CD4-positive, alpha-beta T cell (primary cell): ENCODE measurements at regions not wholly inside any gene's neighbourhood (a gene's known extent, or its start where the extent isn't known, plus 50 kb on each side); places are given as distances from the start of the nearest gene placed in this dataset.

Experiments
- ATAC-seq: fragments of 200-7000 bp; cut with Tn5 transposase; one replicate; pipeline ENCODE4 v1.10.0; 2022; ENCODE audit warnings: mild to moderate bottlenecking; ENCODE audit not compliant: poor library complexity
- CTCF ChIA-PET: fragments of 350-600 bp; sonication (Branson Sonifier 250); formaldehyde crosslinking; loops from one replicate; lab custom pipeline; 2021; ENCODE audit warnings: antibody characterized with exemption, inconsistent platforms; lab: Charles Lee
- POLR2A ChIA-PET: fragments of 350-600 bp; sonication (Branson Sonifier 250); formaldehyde crosslinking; loops from one replicate; lab custom pipeline; 2021; ENCODE audit warnings: antibody characterized with exemption, inconsistent platforms; lab: Charles Lee
- DNase-seq, 14 experiments: peaks; one replicate each; pipeline ENCODE4 v3.0.0-alpha.2; 2013 to 2020; ENCODE audit warnings: mixed read lengths in 2 of 14
- H3K27ac ChIP-seq, 2 donors: one replicate each; pipeline versions ENCODE4 v1.5.1 to v1.7.0; 2013; ENCODE audit warnings: low read length in 2 of 2, low read depth in 1 of 2, mild to moderate bottlenecking in 1 of 2
- H3K27me3 ChIP-seq, 2 experiments: 1 replicate in 1 of 2; 2 replicates in 1 of 2; pipeline versions ENCODE4 v1.6.1 to v1.7.0; 2013; ENCODE audit warnings: low read length in 2 of 2, control low read depth in 1 of 2, mild to moderate bottlenecking in 1 of 2, moderate library complexity in 1 of 2; ENCODE audit not compliant: insufficient read depth in 2 of 2, control insufficient read depth in 1 of 2
- H3K36me3 ChIP-seq: one replicate; pipeline ENCODE4 v1.6.1; 2013; ENCODE audit warnings: low read length, control low read depth; ENCODE audit not compliant: insufficient read depth
- H3K4me1 ChIP-seq: one replicate; pipeline ENCODE4 v1.6.1; 2013; ENCODE audit warnings: low read length, control low read depth; ENCODE audit not compliant: insufficient read depth
- H3K4me3 ChIP-seq: one replicate; pipeline ENCODE4 v1.5.1; 2013; ENCODE audit warnings: mild to moderate bottlenecking, low read length, moderate library complexity
- H3K9me3 ChIP-seq, 2 experiments: 1 replicate in 1 of 2; 2 replicates in 1 of 2; pipeline versions ENCODE4 v1.6.1 to v1.7.0; 2013; ENCODE audit warnings: low read length in 2 of 2, mild to moderate bottlenecking in 2 of 2, control low read depth in 1 of 2, moderate library complexity in 1 of 2; ENCODE audit not compliant: control insufficient read depth in 1 of 2, insufficient read depth in 1 of 2
- H3K27ac Mint-ChIP-seq: one replicate; pipeline ENCODE4 v1.8.0; 2020; ENCODE audit warnings: mixed read lengths
- H3K27me3 Mint-ChIP-seq: one replicate; pipeline ENCODE4 v1.8.0; 2021; ENCODE audit warnings: mixed read lengths
- H3K36me3 Mint-ChIP-seq: one replicate; pipeline ENCODE4 v1.8.0; 2021; ENCODE audit warnings: low read depth, mixed read lengths
- H3K4me1 Mint-ChIP-seq: one replicate; pipeline ENCODE4 v1.8.0; 2021; ENCODE audit warnings: low read depth, mixed read lengths
- H3K4me3 Mint-ChIP-seq: one replicate; pipeline ENCODE4 v1.8.0; 2020; ENCODE audit warnings: mild to moderate bottlenecking, mixed read lengths
- H3K9me3 Mint-ChIP-seq: one replicate; pipeline ENCODE4 v1.8.0; 2020; ENCODE audit warnings: mixed read lengths
- CTCF ChIP-seq: fragments of 200-600 bp; IDR thresholded peaks from one replicate; pipeline ENCODE4 v1.8.0; 2022; ENCODE audit warnings: antibody characterized with exemption, mild to moderate bottlenecking
- intact Hi-C, 2 experiments: fragments of 100-400 bp; cut with DNase I in 1 of 2; cut with micrococcal nuclease in 1 of 2; formaldehyde crosslinking; loops; one replicate each; pipeline versions ENCODE4 v1.15.1 to v1.9.0; 2023 to 2025; cut with DNase I, micrococcal nuclease

DNA sequence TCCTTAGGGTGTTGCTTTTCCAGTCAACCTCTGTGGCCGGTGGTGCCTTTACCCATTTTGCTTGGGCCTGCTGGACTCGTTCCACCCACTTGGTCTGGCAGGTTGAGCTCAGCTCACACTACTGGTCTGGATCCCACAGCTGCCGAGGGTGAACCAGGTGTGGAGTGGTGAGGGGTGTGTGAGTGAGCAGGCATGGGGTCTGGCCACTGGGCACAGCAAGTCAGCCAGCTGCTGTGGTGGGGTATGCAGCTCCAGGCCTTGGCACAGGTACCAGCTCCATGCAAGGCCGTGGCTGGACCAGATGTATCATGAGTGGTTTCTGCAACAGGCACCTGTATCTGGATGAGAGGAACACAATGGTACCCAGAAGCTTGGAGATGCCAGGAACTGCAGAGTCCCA lies 277.6 kb upstream of the KLHL1 start:
- Mint-ChIP-seq H3K9me3 (peaks cover 9% of the 10 kb centered on the region), H3K27ac (no peak overlapping the region), H3K4me3 (no peak overlapping the region), H3K36me3 (no peaks in the 10 kb centered on the region), H3K27me3 (no peaks in the 10 kb centered on the region), H3K4me1 (no peaks in the 10 kb centered on the region)
- POLR2A ChIA-PET: no interaction called here
- TF ChIP-seq CTCF: no peak
- CTCF ChIA-PET: no interaction called here
- no peak for DNase-seq
- Histone ChIP-seq H3K27me3 (no peaks in the 10 kb centered on the region), H3K4me3 (no peak overlapping the region), H3K36me3 (no peaks in the 10 kb centered on the region), H3K27ac (no peak overlapping the region), H3K4me1 (no peaks in the 10 kb centered on the region), H3K9me3 (peaks cover 0 to 13% of the 10 kb centered on the region in 2 experiments)
- ATAC-seq: no peak
- intact Hi-C loops: no loop called here

GRCh38 chr13:70384156-70384555 lies 275.9 kb upstream of the KLHL1 start:
- no peaks in the 10 kb centered on the region for H3K36me3 Mint-ChIP-seq
- CTCF ChIA-PET: no interaction called here
- no peaks in the 10 kb centered on the region for H3K36me3 ChIP-seq
- H3K27ac Mint-ChIP-seq: no peak overlapping the region
- DNase-seq: no peak
- POLR2A ChIA-PET: no interaction called here
- intact Hi-C loops: no loop called here
- no peaks in the 10 kb centered on the region for H3K27me3 ChIP-seq
- ATAC-seq: no peak
- no peaks in the 10 kb centered on the region for H3K4me1 Mint-ChIP-seq
- H3K9me3 ChIP-seq: peaks cover 0 to 16% of the 10 kb centered on the region in 2 experiments
- no peak overlapping the region for H3K4me3 Mint-ChIP-seq
- no peak overlapping the region for H3K4me3 ChIP-seq
- peaks cover 12% of the 10 kb centered on the region for H3K9me3 Mint-ChIP-seq
- H3K27ac ChIP-seq: no peak overlapping the region
- no peak for TF ChIP-seq CTCF
- H3K27me3 Mint-ChIP-seq: no peaks in the 10 kb centered on the region
- H3K4me1 ChIP-seq: no peaks in the 10 kb centered on the region

- Histone ChIP-seq H3K27me3 (no peaks in the 10 kb centered on the region), H3K9me3 (peaks cover 0 to 5% of the 10 kb centered on the region in 2 experiments), H3K36me3 (no peaks in the 10 kb centered on the region), H3K4me3 (no peak overlapping the region), H3K27ac (no peak overlapping the region), H3K4me1 (no peaks in the 10 kb centered on the region)
- Mint-ChIP-seq H3K4me1 (no peaks in the 10 kb centered on the region), H3K9me3 (peaks cover 12% of the 10 kb centered on the region), H3K36me3 (no peaks in the 10 kb centered on the region), H3K27me3 (no peaks in the 10 kb centered on the region), H3K4me3 (no peak overlapping the region), H3K27ac (no peak overlapping the region)
- intact Hi-C loops: no loop called here
- POLR2A ChIA-PET: no interaction called here
- ATAC-seq (no peak), DNase-seq (no peak)
- TF ChIP-seq CTCF: no peak
- CTCF ChIA-PET: no interaction called here
These were observed 272.6 kb upstream of the KLHL1 start for GRCh38 chr13:70380809-70381208.
